Esophagus squamous epithelium (tissue), 4 donors: ENCODE measurements at regions not wholly inside any gene's neighbourhood (a gene's known extent, or its start where the extent isn't known, plus 50 kb on each side); places are given as distances from the start of the nearest gene placed in this dataset.

Experiments used
- CTCF ChIP-seq, 6 experiments: fragments of 450-650 bp in 4 of 6; fragments of 200-600 bp in 2 of 6; sonication (generic) in 2 of 6; IDR thresholded peaks; one replicate each; pipeline ENCODE4 v1.5.1; 2016 to 2019; ENCODE audit warnings: antibody characterized with exemption in 6 of 6, mild to moderate bottlenecking in 4 of 6, moderate library complexity in 4 of 6
- POLR2A ChIP-seq, 4 donors: fragments of 450-650 bp; IDR thresholded peaks; one replicate each; pipeline ENCODE4 v1.6.1; 2017; ENCODE audit warnings: antibody characterized with exemption in 4 of 4, mild to moderate bottlenecking in 4 of 4, moderate library complexity in 3 of 4

GRCh38 chrX:121781991-121782390 is 734.6 kb downstream of the GLUD2 start:
- no peak for TF ChIP-seq POLR2A (IDR thresholded peaks at IDR 0.05)
- no peak for TF ChIP-seq CTCF (IDR thresholded peaks at IDR 0.05)
